HepG2 (cell line): ENCODE measurements at regions not wholly inside any gene's neighbourhood (a gene's known extent, or its start where the extent isn't known, plus 50 kb on each side); places are given as distances from the start of the nearest gene placed in this dataset.
"Not testable (repeated sequence)": the region's sequence is repeated elsewhere in the genome, so short reads cannot be mapped to it uniquely, and the experiment has no call there.

ENCODE experiments used
- ATAC-seq: fragments of 200-7000 bp; cut with Tn5 transposase; 3 replicates; pipeline ENCODE4 v1.9.1; 2020; ENCODE audit warnings: mild to moderate bottlenecking, moderate library complexity
- BruUV-seq: library from RNA; stranded (reverse); fragments of 400-500 nt; replicated peaks from 2 replicates; lab custom pipeline; 2021; lab: Mats Ljungman, UMichigan
- CTCF ChIA-PET: fragments of 300-600 bp; formaldehyde crosslinking; extraction: SDS; loops from one replicate; lab custom pipeline; 2021; ENCODE audit warnings: low total read pairs, inconsistent platforms, low intra/inter-chr PET ratio; lab: Yijun Ruan, JAX
- POLR2A ChIA-PET: fragments of 350-600 bp; sonication (Branson Sonifier 250); formaldehyde crosslinking; loops from one replicate; lab custom pipeline; 2020; ENCODE audit warnings: antibody characterized with exemption, inconsistent platforms; lab: Yijun Ruan, JAX
- DNase-seq: peaks from one replicate; pipeline ENCODE4 v3.0.0-alpha.2; 2015; ENCODE audit warnings: low spot score
- FAIRE-seq: peaks from 3 replicates; lab custom pipeline; 2011; peaks lifted over from hg19 to GRCh38; lab: Jason Lieb, UNC
- H2AFZ ChIP-seq: one replicate; pipeline ENCODE4 v1.6.1; 2011; ENCODE audit warnings: low read length, inconsistent platforms
- H3K27ac ChIP-seq: fragments of 300-600 bp; 3 replicates; pipeline ENCODE4 v1.8.0; 2011; ENCODE audit warnings: mixed run types, mild to moderate bottlenecking, mixed read lengths, low read length, inconsistent platforms; ENCODE audit not compliant: insufficient read depth; ENCODE audit errors: extremely low read length
- H3K27me3 ChIP-seq, 2 experiments: fragments of 200-600 bp in 1 of 2; 2 replicates in 1 of 2; 3 replicates in 1 of 2; pipeline versions ENCODE4 v1.6.0 to v1.8.0; 2011; ENCODE audit warnings: low read length in 2 of 2, mild to moderate bottlenecking in 2 of 2, moderate library complexity in 2 of 2, inconsistent platforms in 1 of 2; ENCODE audit not compliant: insufficient read depth in 2 of 2, control insufficient read depth in 1 of 2
- H3K36me3 ChIP-seq, 2 experiments: fragments of 200-600 bp in 1 of 2; replicated peaks in 1 of 2; 2 replicates in 1 of 2; 3 replicates in 1 of 2; pipeline versions ENCODE4 v1.5.1 to v1.8.0; 2011; ENCODE audit warnings: low read length in 2 of 2, inconsistent platforms in 1 of 2; ENCODE audit not compliant: insufficient read depth in 2 of 2, control insufficient read depth in 1 of 2
- H3K4me1 ChIP-seq: 2 replicates; pipeline ENCODE4 v1.5.1; 2012; ENCODE audit warnings: low read length, inconsistent platforms; ENCODE audit not compliant: insufficient read depth
- H3K4me2 ChIP-seq: 2 replicates; pipeline ENCODE4 v1.6.0; 2011; ENCODE audit warnings: low read depth, low read length, inconsistent platforms
- H3K4me3 ChIP-seq, 3 experiments: fragments of 200-600 bp in 1 of 3; sonication (generic), shearing (Covaris generic) in 1 of 3; replicated peaks in 1 of 3; 2 replicates each; pipeline ENCODE4 v1.5.1; 2011 to 2016; ENCODE audit warnings: low read length in 3 of 3, inconsistent platforms in 2 of 3, low read depth in 2 of 3, mild to moderate bottlenecking in 2 of 3, control low read depth in 1 of 3, mixed read lengths in 1 of 3; ENCODE audit not compliant: insufficient read depth in 1 of 3
- H3K79me2 ChIP-seq: one replicate; pipeline ENCODE4 v1.6.1; 2011; ENCODE audit warnings: low read length, inconsistent platforms; ENCODE audit not compliant: insufficient read depth
- H3K9ac ChIP-seq: 2 replicates; pipeline ENCODE4 v1.6.0; 2011; ENCODE audit warnings: mild to moderate bottlenecking, low read depth, low read length, inconsistent platforms; ENCODE audit not compliant: insufficient read depth
- H3K9me3 ChIP-seq: 2 replicates; pipeline ENCODE4 v1.5.1; 2012; ENCODE audit warnings: mild to moderate bottlenecking, low read length
- H4K20me1 ChIP-seq: 2 replicates; pipeline ENCODE4 v1.6.0; 2011; ENCODE audit warnings: inconsistent platforms, mild to moderate bottlenecking, low read length, moderate library complexity; ENCODE audit not compliant: insufficient read depth
- CBFB ChIP-seq: sonication (generic); formaldehyde crosslinking; IDR thresholded peaks from 2 replicates; pipeline ENCODE4 v1.4.0; 2020; ENCODE audit warnings: missing genetic modification reagents
- WGBS: methylation state at CpG from one replicate; pipeline ENCODE4 v1.1.6; 2017; ENCODE audit warnings: low lambda C conversion rate; 5-methylcytosine and 5-hydroxymethylcytosine counted together
- in situ Hi-C: cut with HindIII; loops from 2 replicates; pipeline ENCODE4 v1.10.0; 2017; ENCODE audit warnings: low pct_unique_long_range_greater_than_20kb; ENCODE audit not compliant: extremely low pct_ligation_motif_present
- intact Hi-C: fragments of 100-400 bp; cut with micrococcal nuclease; formaldehyde crosslinking; loops from one replicate; pipeline ENCODE4 v1.10.0; 2022; ENCODE audit not compliant: unreplicated experiment
- TF ChIP-seq, protein P1 (sequence below): IDR thresholded peaks from 2 replicates; pipeline ENCODE4 v1.6.1; 2016; ENCODE audit warnings: low read depth, missing genetic modification reagents, missing compliant biosample characterization
- TF ChIP-seq, protein P2 (sequence below): sonication (generic); formaldehyde crosslinking; IDR thresholded peaks from 2 replicates; pipeline ENCODE4 v1.5.0; 2020; ENCODE audit warnings: mild to moderate bottlenecking, missing genetic modification reagents

DNA sequence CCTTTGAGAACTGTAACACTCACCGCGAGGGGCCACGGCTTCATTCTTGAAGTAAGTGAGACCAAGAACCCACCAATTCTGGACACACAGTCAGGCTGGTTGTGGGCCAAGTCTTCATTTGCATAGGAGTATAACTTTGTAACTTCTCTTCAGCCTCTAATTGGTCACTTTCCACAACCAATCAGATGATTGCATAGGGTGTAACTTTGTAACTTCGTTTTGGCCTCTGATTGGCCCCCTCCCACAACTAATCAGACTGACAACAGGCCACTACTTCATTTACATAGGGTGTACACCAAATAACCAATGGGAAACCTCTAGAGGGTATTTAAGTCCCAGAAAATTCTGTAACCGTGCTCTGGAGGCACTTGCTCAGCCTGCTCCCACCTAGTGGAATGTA lies 77.5 kb upstream of the TCF4 start (continued):
- TF ChIP-seq, protein P1, sequence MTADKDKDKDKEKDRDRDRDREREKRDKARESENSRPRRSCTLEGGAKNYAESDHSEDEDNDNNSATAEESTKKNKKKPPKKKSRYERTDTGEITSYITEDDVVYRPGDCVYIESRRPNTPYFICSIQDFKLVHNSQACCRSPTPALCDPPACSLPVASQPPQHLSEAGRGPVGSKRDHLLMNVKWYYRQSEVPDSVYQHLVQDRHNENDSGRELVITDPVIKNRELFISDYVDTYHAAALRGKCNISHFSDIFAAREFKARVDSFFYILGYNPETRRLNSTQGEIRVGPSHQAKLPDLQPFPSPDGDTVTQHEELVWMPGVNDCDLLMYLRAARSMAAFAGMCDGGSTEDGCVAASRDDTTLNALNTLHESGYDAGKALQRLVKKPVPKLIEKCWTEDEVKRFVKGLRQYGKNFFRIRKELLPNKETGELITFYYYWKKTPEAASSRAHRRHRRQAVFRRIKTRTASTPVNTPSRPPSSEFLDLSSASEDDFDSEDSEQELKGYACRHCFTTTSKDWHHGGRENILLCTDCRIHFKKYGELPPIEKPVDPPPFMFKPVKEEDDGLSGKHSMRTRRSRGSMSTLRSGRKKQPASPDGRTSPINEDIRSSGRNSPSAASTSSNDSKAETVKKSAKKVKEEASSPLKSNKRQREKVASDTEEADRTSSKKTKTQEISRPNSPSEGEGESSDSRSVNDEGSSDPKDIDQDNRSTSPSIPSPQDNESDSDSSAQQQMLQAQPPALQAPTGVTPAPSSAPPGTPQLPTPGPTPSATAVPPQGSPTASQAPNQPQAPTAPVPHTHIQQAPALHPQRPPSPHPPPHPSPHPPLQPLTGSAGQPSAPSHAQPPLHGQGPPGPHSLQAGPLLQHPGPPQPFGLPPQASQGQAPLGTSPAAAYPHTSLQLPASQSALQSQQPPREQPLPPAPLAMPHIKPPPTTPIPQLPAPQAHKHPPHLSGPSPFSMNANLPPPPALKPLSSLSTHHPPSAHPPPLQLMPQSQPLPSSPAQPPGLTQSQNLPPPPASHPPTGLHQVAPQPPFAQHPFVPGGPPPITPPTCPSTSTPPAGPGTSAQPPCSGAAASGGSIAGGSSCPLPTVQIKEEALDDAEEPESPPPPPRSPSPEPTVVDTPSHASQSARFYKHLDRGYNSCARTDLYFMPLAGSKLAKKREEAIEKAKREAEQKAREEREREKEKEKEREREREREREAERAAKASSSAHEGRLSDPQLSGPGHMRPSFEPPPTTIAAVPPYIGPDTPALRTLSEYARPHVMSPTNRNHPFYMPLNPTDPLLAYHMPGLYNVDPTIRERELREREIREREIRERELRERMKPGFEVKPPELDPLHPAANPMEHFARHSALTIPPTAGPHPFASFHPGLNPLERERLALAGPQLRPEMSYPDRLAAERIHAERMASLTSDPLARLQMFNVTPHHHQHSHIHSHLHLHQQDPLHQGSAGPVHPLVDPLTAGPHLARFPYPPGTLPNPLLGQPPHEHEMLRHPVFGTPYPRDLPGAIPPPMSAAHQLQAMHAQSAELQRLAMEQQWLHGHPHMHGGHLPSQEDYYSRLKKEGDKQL (CRISPR knock-in tag), result no peak
- TF ChIP-seq, protein P2, sequence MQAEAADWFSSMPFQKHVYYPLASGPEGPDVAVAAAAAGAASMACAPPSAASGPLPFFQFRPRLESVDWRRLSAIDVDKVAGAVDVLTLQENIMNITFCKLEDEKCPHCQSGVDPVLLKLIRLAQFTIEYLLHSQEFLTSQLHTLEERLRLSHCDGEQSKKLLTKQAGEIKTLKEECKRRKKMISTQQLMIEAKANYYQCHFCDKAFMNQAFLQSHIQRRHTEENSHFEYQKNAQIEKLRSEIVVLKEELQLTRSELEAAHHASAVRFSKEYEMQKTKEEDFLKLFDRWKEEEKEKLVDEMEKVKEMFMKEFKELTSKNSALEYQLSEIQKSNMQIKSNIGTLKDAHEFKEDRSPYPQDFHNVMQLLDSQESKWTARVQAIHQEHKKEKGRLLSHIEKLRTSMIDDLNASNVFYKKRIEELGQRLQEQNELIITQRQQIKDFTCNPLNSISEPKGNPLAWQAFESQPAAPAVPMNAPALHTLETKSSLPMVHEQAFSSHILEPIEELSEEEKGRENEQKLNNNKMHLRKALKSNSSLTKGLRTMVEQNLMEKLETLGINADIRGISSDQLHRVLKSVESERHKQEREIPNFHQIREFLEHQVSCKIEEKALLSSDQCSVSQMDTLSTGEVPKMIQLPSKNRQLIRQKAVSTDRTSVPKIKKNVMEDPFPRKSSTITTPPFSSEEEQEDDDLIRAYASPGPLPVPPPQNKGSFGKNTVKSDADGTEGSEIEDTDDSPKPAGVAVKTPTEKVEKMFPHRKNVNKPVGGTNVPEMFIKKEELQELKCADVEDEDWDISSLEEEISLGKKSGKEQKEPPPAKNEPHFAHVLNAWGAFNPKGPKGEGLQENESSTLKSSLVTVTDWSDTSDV (CRISPR knock-in tag), result no peak
- no peak for TF ChIP-seq CBFB (CRISPR knock-in tag)

DNA sequence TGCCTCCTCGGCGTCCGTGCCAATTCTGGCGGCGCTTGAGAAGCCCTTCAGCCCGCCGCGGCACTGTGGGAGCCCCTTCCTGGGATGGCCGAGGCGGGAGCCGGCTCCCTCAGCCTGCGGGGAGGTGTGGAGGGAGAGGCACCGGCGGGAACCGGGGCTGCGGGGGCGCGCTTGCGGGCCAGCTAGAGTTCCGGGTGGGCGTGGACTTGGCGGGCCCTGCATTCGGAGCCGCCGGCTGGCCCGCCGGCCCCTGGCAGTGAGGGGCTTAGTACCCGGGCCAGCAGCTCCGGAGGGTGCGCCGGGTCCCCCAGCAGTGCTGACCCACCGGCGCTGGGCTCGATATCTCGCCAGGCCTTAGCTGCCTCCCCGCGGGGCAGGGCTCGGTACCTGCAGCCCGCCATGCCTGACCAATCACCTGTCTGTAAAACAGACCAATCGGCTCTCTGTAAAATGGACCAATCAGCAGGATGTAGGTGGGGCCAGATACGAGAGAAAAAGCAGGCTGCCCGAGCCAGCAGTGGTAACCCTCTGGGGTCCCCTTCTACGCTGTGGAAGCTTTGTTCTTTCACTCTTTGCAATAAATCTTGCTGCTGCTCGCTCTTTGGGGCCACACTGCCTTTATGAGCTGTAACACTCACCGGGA lies 76.9 kb upstream of the TCF4 start:
- WGBS, result 74% methylated on average over 17 of the region's 45 CpGs
- DNase-seq, H2AFZ ChIP-seq, H3K79me2 ChIP-seq, H3K4me1 ChIP-seq, BruUV-seq, POLR2A ChIA-PET, in situ Hi-C loops, ATAC-seq, H3K27me3 ChIP-seq, CTCF ChIA-PET, H3K4me2 ChIP-seq, H3K9ac ChIP-seq, FAIRE-seq, H3K27ac ChIP-seq, H3K36me3 ChIP-seq, intact Hi-C loops, H4K20me1 ChIP-seq, H3K4me3 ChIP-seq: not testable (repeated sequence)
- peaks cover 86% of the 10 kb centered on the region for H3K9me3 ChIP-seq
